K562 (cell line): ENCODE measurements at regions not wholly inside any gene's neighbourhood (a gene's known extent, or its start where the extent isn't known, plus 50 kb on each side); places are given as distances from the start of the nearest gene placed in this dataset.
"Not testable (repeated sequence)": the region's sequence is repeated elsewhere in the genome, so short reads cannot be mapped to it uniquely, and the experiment has no call there.

ENCODE experiments used
- ATAC-seq: fragments of 200-7000 bp; cut with Tn5 transposase; 3 replicates; pipeline ENCODE4 v1.9.1; 2020; ENCODE audit warnings: moderate library complexity
- BruUV-seq: library from RNA; stranded (reverse); fragments of 400-500 nt; replicated peaks from 2 replicates; lab custom pipeline; 2021; lab: Mats Ljungman, UMichigan
- CTCF ChIA-PET: fragments of 300-600 bp; formaldehyde crosslinking; extraction: SDS; loops from one replicate; lab custom pipeline; 2021; ENCODE audit warnings: low intra/inter-chr PET ratio; lab: Yijun Ruan, JAX
- POLR2A ChIA-PET: fragments of 300-600, 350-650 bp; sonication (Branson Sonifier 250); formaldehyde crosslinking; extraction: SDS; loops from one replicate; lab custom pipeline; 2021; ENCODE audit warnings: antibody characterized with exemption, inconsistent platforms; lab: Yijun Ruan, JAX
- DNase-seq, 4 experiments: peaks; one replicate each; pipeline versions ENCODE4 v3.0.0 to v3.0.0-alpha.2; 2011 to 2018; ENCODE audit warnings: low spot score in 3 of 4, mixed read lengths in 3 of 4; ENCODE audit errors: extremely low read depth in 1 of 4
- FAIRE-seq: peaks from 2 replicates; lab custom pipeline; 2011; peaks lifted over from hg19 to GRCh38; lab: Jason Lieb, UNC
- H2AFZ ChIP-seq: 2 replicates; pipeline ENCODE4 v1.6.0; 2011; ENCODE audit warnings: low read depth, low read length, control low read depth, inconsistent platforms
- H3K27ac ChIP-seq: fragments of 200-600 bp; 3 replicates; pipeline ENCODE4 v1.8.0; 2011; ENCODE audit warnings: low read depth, mild to moderate bottlenecking, control low read depth, inconsistent platforms, low read length, moderate library complexity, mixed read lengths; ENCODE audit errors: extremely low read depth
- H3K27me3 ChIP-seq, 2 experiments: fragments of 300-600 bp in 1 of 2; 2 replicates in 1 of 2; 3 replicates in 1 of 2; pipeline versions ENCODE4 v1.6.0 to v1.8.0; 2011; ENCODE audit warnings: inconsistent platforms in 2 of 2, low read length in 2 of 2, mild to moderate bottlenecking in 1 of 2, mixed read lengths in 1 of 2, moderate library complexity in 1 of 2; ENCODE audit not compliant: control insufficient read depth in 2 of 2, insufficient read depth in 2 of 2
- H3K36me3 ChIP-seq: fragments of 300-600 bp; 3 replicates; pipeline ENCODE4 v1.8.0; 2011; ENCODE audit warnings: mild to moderate bottlenecking, low read length, inconsistent platforms; ENCODE audit not compliant: control insufficient read depth, insufficient read depth
- H3K4me1 ChIP-seq, 2 experiments: fragments of 200-600 bp in 1 of 2; replicated peaks in 1 of 2; 2 replicates in 1 of 2; 3 replicates in 1 of 2; pipeline versions ENCODE4 v1.5.1 to v1.8.0; 2011; ENCODE audit warnings: inconsistent platforms in 2 of 2, low read length in 2 of 2, mild to moderate bottlenecking in 1 of 2, mixed read lengths in 1 of 2, moderate library complexity in 1 of 2; ENCODE audit not compliant: control insufficient read depth in 2 of 2, insufficient read depth in 2 of 2
- H3K4me2 ChIP-seq: 2 replicates; pipeline ENCODE4 v1.6.1; 2011; ENCODE audit warnings: low read length, control low read depth, inconsistent platforms, mixed read lengths; ENCODE audit not compliant: insufficient read depth
- H3K4me3 ChIP-seq: fragments of 200-600 bp; sonication (generic), shearing (Covaris generic); 2 replicates; pipeline ENCODE4 v1.5.1; 2016; ENCODE audit warnings: control low read depth, inconsistent platforms
- H3K79me2 ChIP-seq: fragments of 200-600 bp; 3 replicates; pipeline ENCODE4 v1.8.0; 2011; ENCODE audit warnings: low read length, inconsistent platforms; ENCODE audit not compliant: control insufficient read depth, insufficient read depth
- H3K9ac ChIP-seq, 2 experiments: 2 replicates each; pipeline versions ENCODE4 v1.6.0 to v1.6.1; 2011; ENCODE audit warnings: low read depth in 2 of 2, low read length in 2 of 2, control low read depth in 1 of 2, inconsistent platforms in 1 of 2, mild to moderate bottlenecking in 1 of 2, mixed read lengths in 1 of 2; ENCODE audit not compliant: insufficient read depth in 1 of 2
- H3K9me1 ChIP-seq: one replicate; pipeline ENCODE4 v1.6.0; 2011; ENCODE audit warnings: inconsistent platforms, mild to moderate bottlenecking, low read length, moderate library complexity; ENCODE audit not compliant: control insufficient read depth, insufficient read depth
- H3K9me3 ChIP-seq: replicated peaks from 2 replicates; pipeline ENCODE4 v1.5.1; 2011; ENCODE audit warnings: low read depth, low read length, inconsistent platforms; ENCODE audit not compliant: control insufficient read depth, insufficient read depth
- H4K20me1 ChIP-seq: replicated peaks from 2 replicates; pipeline ENCODE4 v1.6.1; 2011; ENCODE audit warnings: low read length, inconsistent platforms, mixed read lengths; ENCODE audit not compliant: control insufficient read depth, insufficient read depth
- BRF2 ChIP-seq: IDR thresholded peaks from 3 replicates; pipeline ENCODE4 v1.6.1; 2011; ENCODE audit warnings: borderline replicate concordance, mild to moderate bottlenecking; ENCODE audit not compliant: insufficient read length, insufficient read depth
- CAMTA2 ChIP-seq: fragments of 250-450 bp; sonication (Bioruptor Pico); conservative IDR thresholded peaks from 2 replicates; pipeline ENCODE4 v1.5.1; 2022
- FOXM1 ChIP-seq, 2 experiments: fragments of 450-650 bp in 1 of 2; sonication (generic) in 1 of 2; formaldehyde crosslinking in 1 of 2; IDR thresholded peaks; 2 replicates each; pipeline versions ENCODE4 v1.6.1 to v1.9.0; 2017 to 2022; ENCODE audit warnings: low read depth in 2 of 2, mild to moderate bottlenecking in 2 of 2, missing genetic modification reagents in 1 of 2, moderate library complexity in 1 of 2
- GTF2A2 ChIP-seq: IDR thresholded peaks from 2 replicates; pipeline ENCODE4 v1.6.1; 2016; ENCODE audit warnings: mild to moderate bottlenecking, missing genetic modification characterization, missing compliant biosample characterization
- LARP7 ChIP-seq: fragments of 450-650 bp; IDR thresholded peaks from 2 replicates; pipeline ENCODE4 v1.6.1; 2016
- PHTF2 ChIP-seq: fragments of 250-450 bp; sonication (Bioruptor Pico); IDR thresholded peaks from 2 replicates; pipeline ENCODE4 v1.5.0; 2021; ENCODE audit warnings: mild to moderate bottlenecking
- POLR2A ChIP-seq: fragments of 450-650 bp; conservative IDR thresholded peaks from 2 replicates; pipeline ENCODE4 v1.6.1; 2016
- U2AF1 ChIP-seq: fragments of 200-400 bp; formaldehyde crosslinking; optimal IDR thresholded peaks from 2 replicates; pipeline ENCODE3; 2017; ENCODE audit warnings: mild to moderate bottlenecking, low read depth, low read length, moderate library complexity
- ZNF75A ChIP-seq: fragments of 450-650 bp; formaldehyde crosslinking; IDR thresholded peaks from 2 replicates; pipeline ENCODE4 v1.4.0; 2020; ENCODE audit warnings: mild to moderate bottlenecking
- ZNF77 ChIP-seq: fragments of 250-450 bp; sonication (Bioruptor Pico); IDR thresholded peaks from 2 replicates; pipeline ENCODE4 v1.5.0; 2020
- ZNF830 ChIP-seq: fragments of 250-450 bp; sonication (Bioruptor Pico); IDR thresholded peaks from 2 replicates; pipeline ENCODE4 v1.5.0; 2021; ENCODE audit warnings: mild to moderate bottlenecking
- WGBS: fragments of 100-300 bp; shearing (Covaris generic); methylation state at CpG from one replicate; pipeline ENCODE4 v1.1.6; 2016; ENCODE audit warnings: low coverage, mixed read lengths; ENCODE audit not compliant: insufficient coverage; ENCODE audit errors: missing lambda C conversion rate; 5-methylcytosine and 5-hydroxymethylcytosine counted together
- in situ Hi-C: fragments of 300-500 bp; cut with MboI; formaldehyde crosslinking; loops from 4 replicates; pipeline ENCODE4 v1.15.0; 2018; ENCODE audit warnings: inconsistent platforms, mixed read lengths
- intact Hi-C: fragments of 100-400 bp; cut with micrococcal nuclease; formaldehyde crosslinking; loops from 2 replicates; pipeline ENCODE4 v1.14.2; 2022

- H3K4me2 ChIP-seq, BruUV-seq, H3K27me3 ChIP-seq, in situ Hi-C loops, H3K9me1 ChIP-seq, H3K36me3 ChIP-seq, H3K9me3 ChIP-seq, H3K4me3 ChIP-seq, H3K9ac ChIP-seq, H3K79me2 ChIP-seq, CTCF ChIA-PET, H2AFZ ChIP-seq, POLR2A ChIA-PET, H3K4me1 ChIP-seq, DNase-seq, H3K27ac ChIP-seq, intact Hi-C loops, FAIRE-seq, ATAC-seq, H4K20me1 ChIP-seq: not testable (repeated sequence)
- WGBS = 0% methylated on average over 2 of the region's 3 CpGs
These were observed 217.5 kb upstream of the ALCAM start for GRCh38 chr3:105149197-105149596.

- no peaks in the 10 kb centered on the region for H3K79me2 ChIP-seq
- H3K9ac ChIP-seq = no peak overlapping the region
- H3K27me3 ChIP-seq = no peaks in the 10 kb centered on the region
- CTCF ChIA-PET = no interaction called here
- BruUV-seq = no TSS peak
- H3K4me1 ChIP-seq = no peaks in the 10 kb centered on the region
- DNase-seq = no peak
- H3K4me2 ChIP-seq = no peak overlapping the region
- no peak for FAIRE-seq
- H2AFZ ChIP-seq = no peak overlapping the region
- WGBS = 0% methylated on average over 1 of the region's 1 CpG
- no peak overlapping the region for H3K27ac ChIP-seq
- intact Hi-C loops (no loop called here), in situ Hi-C loops (no loop called here)
- H4K20me1 ChIP-seq = no peaks in the 10 kb centered on the region
- H3K9me3 ChIP-seq = no peaks in the 10 kb centered on the region
- H3K4me3 ChIP-seq = no peak overlapping the region
- no peaks in the 10 kb centered on the region for H3K9me1 ChIP-seq
- POLR2A ChIA-PET = no interaction called here
- H3K36me3 ChIP-seq = no peaks in the 10 kb centered on the region
- ATAC-seq = no peak
- TF ChIP-seq ZNF77 (CRISPR knock-in tag) (no peak), BRF2 (no peak), GTF2A2 (no peak), ZNF75A (no peak), ZNF830 (CRISPR knock-in tag) (no peak), POLR2A (no peak), FOXM1 (IDR thresholded peaks at IDR 0.05; ENCODE audit: low read depth) (no peak), FOXM1 (CRISPR knock-in tag; IDR thresholded peaks at IDR 0.05; ENCODE audit: low read depth) (no peak), CAMTA2 (no peak), PHTF2 (no peak), U2AF1 (no peak), LARP7 (no peak)
These were observed 213.7 kb upstream of the ALCAM start for GRCh38 chr3:105152987-105153386.
